Retinal pigment epithelial cell (primary cell): ENCODE measurements at regions not wholly inside any gene's neighbourhood (a gene's known extent, or its start where the extent isn't known, plus 50 kb on each side); places are given as distances from the start of the nearest gene placed in this dataset.

Experiments
- DNase-seq: peaks from one replicate; pipeline ENCODE4 v3.0.0-alpha.2; 2010; ENCODE audit warnings: low read depth
- H3K4me3 ChIP-seq: 2 replicates; pipeline ENCODE4 v1.5.1; 2011; ENCODE audit warnings: mild to moderate bottlenecking, low read length, control low read depth, moderate library complexity
- TF ChIP-seq, protein P1 (sequence below): conservative IDR thresholded peaks from 2 replicates; pipeline ENCODE4 v1.5.1; 2011; ENCODE audit warnings: low read depth, low read length, control low read depth, inconsistent platforms

DNA sequence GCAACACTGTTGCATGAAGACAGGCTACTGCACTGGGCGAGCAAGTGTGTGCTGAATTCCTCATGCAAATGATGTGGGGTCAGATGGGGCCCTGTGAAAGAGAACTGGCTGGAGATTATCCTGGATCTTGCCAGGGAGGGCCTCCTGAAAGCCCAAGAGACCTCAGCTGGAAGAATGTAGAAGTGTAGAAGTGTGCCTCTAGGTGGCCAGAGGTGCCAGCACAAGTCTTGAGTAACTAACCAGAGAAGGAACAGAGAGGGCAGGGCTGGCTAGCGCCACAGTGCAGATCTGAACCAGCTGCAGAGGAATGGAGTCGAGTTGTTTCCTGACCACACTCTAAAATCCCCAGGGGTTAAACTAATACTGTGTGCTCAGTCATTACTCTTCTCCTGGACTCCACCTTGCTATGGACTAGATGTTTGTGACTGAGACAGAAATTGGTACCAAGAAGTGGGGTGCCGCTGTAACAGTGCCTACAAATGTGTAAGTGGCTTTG lies 399.3 kb downstream of the LRATD1 start:
- no peak overlapping the region for H3K4me3 ChIP-seq
- TF ChIP-seq, protein P1, sequence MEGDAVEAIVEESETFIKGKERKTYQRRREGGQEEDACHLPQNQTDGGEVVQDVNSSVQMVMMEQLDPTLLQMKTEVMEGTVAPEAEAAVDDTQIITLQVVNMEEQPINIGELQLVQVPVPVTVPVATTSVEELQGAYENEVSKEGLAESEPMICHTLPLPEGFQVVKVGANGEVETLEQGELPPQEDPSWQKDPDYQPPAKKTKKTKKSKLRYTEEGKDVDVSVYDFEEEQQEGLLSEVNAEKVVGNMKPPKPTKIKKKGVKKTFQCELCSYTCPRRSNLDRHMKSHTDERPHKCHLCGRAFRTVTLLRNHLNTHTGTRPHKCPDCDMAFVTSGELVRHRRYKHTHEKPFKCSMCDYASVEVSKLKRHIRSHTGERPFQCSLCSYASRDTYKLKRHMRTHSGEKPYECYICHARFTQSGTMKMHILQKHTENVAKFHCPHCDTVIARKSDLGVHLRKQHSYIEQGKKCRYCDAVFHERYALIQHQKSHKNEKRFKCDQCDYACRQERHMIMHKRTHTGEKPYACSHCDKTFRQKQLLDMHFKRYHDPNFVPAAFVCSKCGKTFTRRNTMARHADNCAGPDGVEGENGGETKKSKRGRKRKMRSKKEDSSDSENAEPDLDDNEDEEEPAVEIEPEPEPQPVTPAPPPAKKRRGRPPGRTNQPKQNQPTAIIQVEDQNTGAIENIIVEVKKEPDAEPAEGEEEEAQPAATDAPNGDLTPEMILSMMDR, result peak; percentile 20

DNA sequence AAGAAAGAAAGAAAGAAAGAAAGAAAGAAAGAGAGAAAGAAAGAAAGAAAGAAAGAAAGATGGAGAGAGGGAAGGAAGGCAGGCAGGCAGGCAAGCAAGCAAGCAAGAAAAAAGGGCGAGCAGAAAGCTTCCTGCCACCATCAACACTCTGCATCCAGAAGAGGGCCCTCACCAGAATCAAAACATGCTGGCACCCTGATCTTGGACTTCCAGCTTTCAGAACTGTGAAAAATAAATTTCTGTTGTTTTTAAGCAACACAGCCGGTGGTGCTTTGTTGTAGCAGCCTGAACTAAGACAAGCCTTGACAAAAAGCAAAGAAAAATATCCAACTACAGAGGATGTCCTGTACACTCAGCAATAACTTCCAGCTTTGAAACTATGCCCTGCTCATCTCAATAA lies 401.7 kb downstream of the LRATD1 start:
- DNase-seq, result no peak
- no peak overlapping the region for H3K4me3 ChIP-seq
- TF ChIP-seq, protein P1, result no peak

More for the DNA sequence above, 399.3 kb downstream of the LRATD1 start:
- no peak for DNase-seq

DNA sequence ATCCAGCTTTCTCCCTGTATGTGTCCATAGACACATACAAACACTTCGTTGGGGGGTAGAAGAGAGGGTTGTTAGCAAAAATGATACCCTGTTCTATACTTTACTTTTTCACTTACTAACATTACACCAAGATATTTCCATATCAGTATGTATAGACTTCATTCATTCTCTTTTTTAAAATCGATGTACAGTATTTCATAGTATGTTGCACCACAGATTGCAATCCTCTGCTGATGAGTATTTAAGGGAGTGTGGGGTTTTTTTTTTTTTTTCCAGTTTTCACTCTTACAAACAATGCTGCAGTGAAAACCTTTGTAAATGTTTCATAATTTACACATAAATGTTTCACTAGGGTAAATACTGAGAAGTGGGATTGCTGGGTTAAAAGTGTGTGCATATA lies 402.3 kb downstream of the LRATD1 start:
- TF ChIP-seq, protein P1, result no peak
- no peak for DNase-seq
- H3K4me3 ChIP-seq, result no peak overlapping the region

DNA sequence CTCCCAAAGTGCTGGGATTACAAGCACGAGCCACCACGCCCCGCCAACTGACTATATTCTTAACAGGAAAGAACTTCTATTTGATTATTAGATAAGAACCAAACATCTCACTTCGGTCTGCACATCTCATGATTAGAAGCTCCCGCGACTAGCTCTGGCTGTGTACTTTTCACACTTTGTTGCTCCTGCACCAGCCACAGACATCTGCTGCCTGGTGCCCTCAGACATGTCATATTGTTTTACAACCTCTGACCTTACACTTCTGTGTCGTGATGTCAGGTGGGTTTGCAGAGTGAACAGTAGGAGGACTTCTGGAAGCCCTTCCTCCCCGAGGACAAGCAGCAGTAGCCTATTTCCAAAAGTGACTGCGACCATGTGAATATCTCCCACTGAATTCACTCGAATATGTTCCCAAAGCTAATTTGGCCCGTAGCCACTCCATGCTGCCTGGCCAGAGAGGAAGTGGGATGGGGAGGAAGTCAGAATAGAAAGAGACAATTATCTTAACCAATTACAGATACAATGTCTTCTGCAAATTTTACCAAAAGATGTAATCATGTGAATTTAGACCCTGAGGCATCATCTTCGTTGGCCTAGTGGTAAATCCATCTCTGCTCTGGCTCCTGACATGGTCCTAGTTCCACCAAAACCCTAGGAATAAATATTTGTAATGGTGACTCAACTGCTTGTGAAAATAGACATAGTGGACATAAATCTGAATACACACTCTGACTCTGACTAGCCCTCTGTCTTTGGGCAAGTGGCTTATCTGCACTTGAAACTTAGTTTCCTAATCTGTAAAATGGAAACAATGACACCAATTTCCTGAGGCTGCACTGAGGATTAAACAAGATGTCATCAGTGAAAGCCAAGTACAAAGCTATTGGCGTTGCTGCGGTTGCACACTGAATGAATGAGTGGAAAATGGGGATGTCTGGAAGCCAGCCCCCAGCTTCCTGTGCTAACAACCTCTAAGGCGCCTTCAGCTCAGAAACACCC lies 406.1 kb downstream of the LRATD1 start:
- no peak overlapping the region for H3K4me3 ChIP-seq
- TF ChIP-seq, protein P1, result no peak
- DNase-seq, result no peak

DNA sequence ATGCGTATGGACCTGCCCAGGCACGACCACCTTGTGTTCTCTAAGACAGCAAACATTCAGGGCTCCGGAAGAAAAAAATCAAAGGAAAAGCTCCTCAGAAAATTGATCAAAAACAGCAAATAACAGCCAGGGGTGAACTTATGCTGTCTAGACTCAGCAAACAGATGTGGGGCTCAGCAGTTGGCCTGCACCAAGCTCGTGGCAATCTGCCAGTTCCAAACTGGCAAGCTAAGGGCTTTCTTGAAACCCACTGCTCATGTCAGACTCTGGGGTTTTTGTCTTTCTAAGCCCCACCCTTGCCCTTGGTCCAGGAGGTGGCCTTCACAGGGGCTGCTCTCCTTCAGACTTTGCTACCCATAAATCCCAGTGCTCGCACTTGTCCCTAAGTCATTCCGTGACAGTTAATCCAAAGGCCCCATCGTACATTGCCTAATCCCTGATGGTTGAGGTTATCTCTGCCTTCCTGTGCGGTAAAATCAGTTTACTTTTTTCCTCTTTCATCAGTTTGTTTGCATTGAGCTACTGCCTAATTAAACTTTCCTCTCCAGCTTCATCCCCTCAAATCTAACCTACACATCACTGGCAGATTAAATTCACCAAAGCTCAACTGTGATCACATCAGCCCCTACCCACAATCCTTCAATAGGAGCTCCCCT lies 408.0 kb downstream of the LRATD1 start:
- TF ChIP-seq, protein P1, result no peak
- no peak for DNase-seq
- H3K4me3 ChIP-seq, result no peak overlapping the region

DNA sequence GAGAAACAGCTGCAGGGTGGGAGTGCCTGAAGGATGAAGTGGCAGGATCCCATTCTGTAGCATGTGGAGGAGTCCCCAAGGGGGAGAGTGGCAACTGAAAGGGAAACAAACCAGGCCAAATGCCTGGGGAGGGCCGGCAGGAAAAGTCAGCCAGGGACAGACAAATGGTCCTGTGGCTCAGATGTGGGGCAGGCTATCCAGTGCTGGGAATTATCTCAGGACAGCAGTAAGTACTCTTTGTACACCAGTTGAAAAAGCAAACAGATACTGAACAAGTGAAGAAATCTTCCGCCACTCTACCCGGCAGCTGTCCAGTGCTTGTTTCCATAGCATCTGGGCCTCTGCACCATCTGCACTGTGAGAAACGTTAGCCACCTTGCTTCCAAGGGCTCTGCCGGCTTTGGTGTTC lies 408.9 kb downstream of the LRATD1 start:
- no peak for DNase-seq
- H3K4me3 ChIP-seq, result no peak overlapping the region
- TF ChIP-seq, protein P1, result no peak
